ENCODE measurements at regions not wholly inside any gene's neighbourhood (a gene's known extent, or its start where the extent isn't known, plus 50 kb on each side); places are given as distances from the start of the nearest gene placed in this dataset.
"Not testable (repeated sequence)": the region's sequence is repeated elsewhere in the genome, so short reads cannot be mapped to it uniquely, and the experiment has no call there.

DNA sequence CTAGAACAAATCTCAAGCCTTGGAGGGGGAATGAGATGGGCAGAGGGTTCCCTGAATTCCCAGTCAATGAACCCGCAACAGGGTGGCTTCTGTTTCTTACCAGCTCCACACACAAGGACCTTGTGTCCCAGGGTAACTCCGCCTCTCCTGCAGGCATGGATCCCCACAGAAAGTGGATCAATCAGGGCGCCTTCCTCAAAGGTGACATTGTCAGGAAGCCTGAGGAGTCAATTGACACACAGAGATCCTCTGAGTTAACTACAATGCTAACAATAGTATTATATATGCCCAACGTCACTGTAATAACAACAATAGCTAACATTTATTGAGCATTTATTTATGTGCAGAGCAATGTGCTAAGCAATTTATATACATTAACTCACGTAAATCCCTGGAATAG is 98.8 kb downstream of the TRIM69 start:
- H3K4me3 ChIP-seq (ENCODE audit: low read depth in 1 of 2, low read length in 1 of 2); H3K27me3 ChIP-seq; H3K36me3 ChIP-seq; H3K9me3 ChIP-seq; H3K27ac ChIP-seq; H3K4me1 ChIP-seq (ENCODE audit: control insufficient read depth in 1 of 2, insufficient read depth in 1 of 2, low read depth in 1 of 2, low read length in 1 of 2): not testable (repeated sequence)

DNA sequence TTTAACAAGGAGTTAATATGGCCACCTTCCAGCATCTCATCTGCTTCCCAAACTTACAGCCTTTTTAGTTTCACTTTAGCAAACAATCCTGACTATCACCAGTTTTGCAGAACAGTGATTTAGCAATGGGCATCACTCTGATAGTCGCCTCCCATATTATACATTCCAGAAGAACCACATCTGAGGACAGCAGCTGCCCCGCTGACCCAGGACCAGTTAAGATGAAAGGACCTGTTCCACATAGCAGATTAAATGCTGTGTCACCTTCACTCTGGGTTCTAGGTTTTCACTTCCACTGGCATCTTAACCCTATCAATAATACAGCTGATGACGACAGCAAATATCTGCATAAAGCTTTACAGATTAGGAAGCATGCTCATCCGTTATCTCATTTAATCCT is 99.8 kb downstream of the TRIM69 start:
- Histone ChIP-seq H3K36me3 (no peaks in the 10 kb centered on the region), H3K27ac (no peak overlapping the region), H3K9me3 (no peaks in the 10 kb centered on the region), H3K27me3 (no peaks in the 10 kb centered on the region), H3K4me3 (ENCODE audit: low read depth in 1 of 2, low read length in 1 of 2) (no peak overlapping the region), H3K4me1 (ENCODE audit: control insufficient read depth in 1 of 2, insufficient read depth in 1 of 2, low read depth in 1 of 2, low read length in 1 of 2) (no peaks in the 10 kb centered on the region)
- TF ChIP-seq CTCF (IDR thresholded peaks at IDR 0.05): no peak

- H3K4me1 ChIP-seq (ENCODE audit: control insufficient read depth in 1 of 2, insufficient read depth in 1 of 2, low read depth in 1 of 2, low read length in 1 of 2); H3K4me3 ChIP-seq (ENCODE audit: low read depth in 1 of 2, low read length in 1 of 2); H3K9me3 ChIP-seq; H3K27ac ChIP-seq; H3K27me3 ChIP-seq; H3K36me3 ChIP-seq: not testable (repeated sequence)
These were observed 102.6 kb downstream of the TRIM69 start for GRCh38 chr15:44838929-44839328.

DNA sequence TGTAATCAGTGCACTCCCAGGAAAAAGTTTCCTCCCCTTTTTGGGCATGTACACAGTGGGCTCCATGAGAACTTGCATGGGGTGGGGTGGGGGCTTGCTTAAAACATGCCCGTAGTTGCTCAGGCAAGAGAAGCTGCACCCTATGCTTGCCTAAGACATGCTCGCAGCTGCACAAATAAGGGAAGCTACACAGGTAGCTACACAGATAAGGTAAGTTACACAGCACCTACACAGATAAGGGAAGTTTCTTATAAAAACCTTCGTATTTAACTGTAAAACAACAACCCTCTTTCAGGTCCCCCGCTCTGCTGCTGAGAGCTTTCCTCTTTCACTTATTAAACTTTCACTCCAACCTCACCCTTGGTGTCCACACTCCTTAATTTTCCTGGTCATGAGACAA is 105.4 kb downstream of the TRIM69 start:
- H3K27me3 ChIP-seq; H3K4me3 ChIP-seq (ENCODE audit: low read depth in 1 of 2, low read length in 1 of 2); H3K4me1 ChIP-seq (ENCODE audit: control insufficient read depth in 1 of 2, insufficient read depth in 1 of 2, low read depth in 1 of 2, low read length in 1 of 2); H3K36me3 ChIP-seq; H3K9me3 ChIP-seq; H3K27ac ChIP-seq: not testable (repeated sequence)

- H3K27me3 ChIP-seq; H3K27ac ChIP-seq; H3K9me3 ChIP-seq; H3K36me3 ChIP-seq; H3K4me1 ChIP-seq (ENCODE audit: control insufficient read depth in 1 of 2, insufficient read depth in 1 of 2, low read depth in 1 of 2, low read length in 1 of 2); H3K4me3 ChIP-seq (ENCODE audit: low read depth in 1 of 2, low read length in 1 of 2): not testable (repeated sequence)
These were observed 106.6 kb downstream of the TRIM69 start for GRCh38 chr15:44842883-44843282.

DNA sequence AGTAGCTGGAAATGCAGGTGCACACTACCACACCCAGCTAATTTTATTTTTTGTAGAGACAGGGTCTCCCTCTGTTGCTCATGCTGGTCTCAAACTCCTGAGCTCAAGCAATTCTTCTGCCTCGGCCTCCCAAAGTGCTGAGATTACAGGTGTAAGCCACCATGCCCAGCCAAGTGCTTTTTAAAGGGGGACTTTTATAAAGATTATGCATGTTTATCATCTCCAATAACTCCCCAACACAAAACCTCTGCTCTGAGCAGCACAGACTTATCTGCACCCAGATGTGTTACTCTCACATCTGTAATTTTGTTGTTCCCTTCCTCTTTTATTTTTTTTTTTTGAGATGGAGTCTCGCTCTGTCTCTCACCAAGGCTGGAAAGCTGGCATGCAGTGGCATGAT is 108.6 kb downstream of the TRIM69 start:
- H3K27ac ChIP-seq; H3K27me3 ChIP-seq; H3K4me3 ChIP-seq (ENCODE audit: low read depth in 1 of 2, low read length in 1 of 2); H3K36me3 ChIP-seq; H3K4me1 ChIP-seq (ENCODE audit: control insufficient read depth in 1 of 2, insufficient read depth in 1 of 2, low read depth in 1 of 2, low read length in 1 of 2); H3K9me3 ChIP-seq: not testable (repeated sequence)

- not testable (repeated sequence) for H3K27ac ChIP-seq; H3K36me3 ChIP-seq; H3K9me3 ChIP-seq; H3K4me1 ChIP-seq (ENCODE audit: control insufficient read depth in 1 of 2, insufficient read depth in 1 of 2, low read depth in 1 of 2, low read length in 1 of 2); H3K27me3 ChIP-seq; H3K4me3 ChIP-seq (ENCODE audit: low read depth in 1 of 2, low read length in 1 of 2)
These were observed 109.8 kb downstream of the TRIM69 start for GRCh38 chr15:44846156-44846555.

GRCh38 chr15:44847555-44847954 is 108.9 kb upstream of the TERB2 start:
- H3K4me1 ChIP-seq (ENCODE audit: control insufficient read depth in 1 of 2, insufficient read depth in 1 of 2, low read depth in 1 of 2, low read length in 1 of 2): not testable (repeated sequence)

GRCh38 chr15:44848859-44849258 is 107.6 kb upstream of the TERB2 start:
- not testable (repeated sequence) for H3K4me1 ChIP-seq (ENCODE audit: control insufficient read depth in 1 of 2, insufficient read depth in 1 of 2, low read depth in 1 of 2, low read length in 1 of 2); H3K27ac ChIP-seq; H3K4me3 ChIP-seq (ENCODE audit: low read depth in 1 of 2, low read length in 1 of 2); H3K36me3 ChIP-seq; H3K27me3 ChIP-seq; H3K9me3 ChIP-seq

More at GRCh38 chr15:44847555-44847954, 108.9 kb upstream of the TERB2 start:
- H3K36me3 ChIP-seq; H3K9me3 ChIP-seq; H3K27me3 ChIP-seq; H3K4me3 ChIP-seq (ENCODE audit: low read depth in 1 of 2, low read length in 1 of 2); H3K27ac ChIP-seq: not testable (repeated sequence)

DNA sequence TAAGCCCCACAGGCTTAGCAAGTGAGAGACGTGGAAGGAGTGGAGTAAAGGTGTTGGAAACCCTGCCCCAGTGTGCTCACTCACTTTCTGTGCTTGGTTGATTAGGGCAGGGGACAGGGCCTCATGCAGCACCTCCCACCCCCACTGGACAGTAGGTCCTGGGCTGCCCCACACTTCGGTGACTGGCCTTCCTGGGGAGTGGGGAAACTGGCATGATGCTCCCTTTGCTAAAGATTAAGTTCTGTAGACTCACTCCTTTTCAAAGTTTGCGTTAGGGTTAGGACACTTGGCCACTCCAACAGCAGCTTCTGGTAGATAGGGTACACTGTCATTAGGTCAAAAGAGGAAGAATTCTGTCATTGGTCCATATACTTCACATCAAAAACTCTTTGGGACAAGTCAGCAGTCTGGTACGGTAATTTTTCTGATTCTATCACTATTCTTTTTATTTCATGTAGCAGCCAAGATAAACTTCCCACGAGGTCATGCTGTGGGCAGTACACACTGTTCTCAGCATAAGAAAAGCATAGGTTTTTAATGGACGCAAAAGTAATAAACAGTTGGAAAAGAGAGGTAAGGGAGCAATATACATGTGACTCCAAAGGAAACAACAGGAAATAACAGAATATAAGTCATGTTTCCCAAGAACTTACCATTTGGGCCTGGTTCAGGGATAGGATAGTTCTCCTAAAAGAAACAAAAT is 106.6 kb upstream of the TERB2 start:
- H3K9me3 ChIP-seq; H3K36me3 ChIP-seq; H3K4me3 ChIP-seq (ENCODE audit: low read depth in 1 of 2, low read length in 1 of 2); H3K27ac ChIP-seq; H3K27me3 ChIP-seq: not testable (repeated sequence)
- H3K4me1 ChIP-seq (ENCODE audit: control insufficient read depth in 1 of 2, insufficient read depth in 1 of 2, low read depth in 1 of 2, low read length in 1 of 2): peaks cover 17% of the 10 kb centered on the region in 2 experiments

Data from neutrophil (primary cell).